Endothelial cell of umbilical vein (primary cell): ENCODE measurements at regions not wholly inside any gene's neighbourhood (a gene's known extent, or its start where the extent isn't known, plus 50 kb on each side); places are given as distances from the start of the nearest gene placed in this dataset.

Source experiments
- BruUV-seq: library from RNA; stranded (reverse); fragments of 400-500 nt; replicated peaks from 2 replicates; lab custom pipeline; 2021; lab: Mats Ljungman, UMichigan
- CTCF ChIA-PET: fragments of 300-600, 350-600 bp; sonication (Branson Sonifier 250); formaldehyde crosslinking; loops from one replicate; lab custom pipeline; 2021; ENCODE audit warnings: antibody characterized with exemption, inconsistent platforms; lab: Charles Lee
- POLR2A ChIA-PET: fragments of 300-600, 350-600 bp; sonication (Branson Sonifier 250); formaldehyde crosslinking; loops from one replicate; lab custom pipeline; 2021; ENCODE audit warnings: antibody characterized with exemption, inconsistent platforms; lab: Charles Lee
- DNase-seq: peaks from one replicate; pipeline ENCODE4 v3.0.0-alpha.2; 2011; ENCODE audit warnings: low read depth, low spot score
- FAIRE-seq: peaks from 2 replicates; lab custom pipeline; 2011; peaks lifted over from hg19 to GRCh38; lab: Jason Lieb, UNC
- H2AFZ ChIP-seq: 2 replicates; pipeline ENCODE4 v1.6.0; 2012; ENCODE audit warnings: low read depth, low read length, control low read depth, inconsistent platforms
- H3K27ac ChIP-seq: 2 replicates; pipeline ENCODE4 v1.5.1; 2011; ENCODE audit warnings: low read depth, mild to moderate bottlenecking, control low read depth, low read length, moderate library complexity; ENCODE audit not compliant: insufficient read depth
- H3K27me3 ChIP-seq, 2 experiments: 2 replicates each; pipeline versions ENCODE4 v1.6.0 to v1.6.1; 2011; ENCODE audit warnings: low read length in 2 of 2, mixed read lengths in 1 of 2; ENCODE audit not compliant: control insufficient read depth in 2 of 2, insufficient read depth in 2 of 2
- H3K36me3 ChIP-seq, 2 experiments: 2 replicates in 1 of 2; 3 replicates in 1 of 2; pipeline ENCODE4 v1.5.1; 2011; ENCODE audit warnings: low read length in 2 of 2, mild to moderate bottlenecking in 1 of 2, moderate library complexity in 1 of 2; ENCODE audit not compliant: control insufficient read depth in 2 of 2, insufficient read depth in 2 of 2; ENCODE audit errors: extremely low read depth in 1 of 2
- H3K4me1 ChIP-seq: 3 replicates; pipeline ENCODE4 v1.5.1; 2011; ENCODE audit warnings: mild to moderate bottlenecking, low read length; ENCODE audit not compliant: control insufficient read depth, insufficient read depth; ENCODE audit errors: extremely low read depth
- H3K4me2 ChIP-seq: 2 replicates; pipeline ENCODE4 v1.6.1; 2011; ENCODE audit warnings: low read length, control low read depth, mixed read lengths; ENCODE audit not compliant: insufficient read depth
- H3K4me3 ChIP-seq, 3 experiments: fragments of 200-600 bp in 1 of 3; sonication (generic), shearing (Covaris generic) in 1 of 3; replicated peaks in 1 of 3; 2 replicates each; pipeline ENCODE4 v1.5.1; 2011 to 2016; ENCODE audit warnings: control low read depth in 3 of 3, low read length in 3 of 3, mild to moderate bottlenecking in 2 of 3, inconsistent platforms in 1 of 3, low read depth in 1 of 3, moderate library complexity in 1 of 3; ENCODE audit not compliant: insufficient read depth in 1 of 3
- H3K79me2 ChIP-seq: 2 replicates; pipeline ENCODE4 v1.6.0; 2012; ENCODE audit warnings: low read length, inconsistent platforms; ENCODE audit not compliant: control insufficient read depth, insufficient read depth
- H3K9ac ChIP-seq: replicated peaks from 2 replicates; pipeline ENCODE3; 2011; ENCODE audit warnings: low read length, control low read depth; ENCODE audit not compliant: insufficient read depth; ENCODE audit errors: extremely low read depth
- H3K9me1 ChIP-seq: replicated peaks from 3 replicates; pipeline ENCODE4 v1.6.0; 2011; ENCODE audit warnings: mild to moderate bottlenecking, low read length; ENCODE audit not compliant: control insufficient read depth, insufficient read depth; ENCODE audit errors: extremely low read depth
- H3K9me3 ChIP-seq: replicated peaks from 2 replicates; pipeline ENCODE4 v1.5.1; 2012; ENCODE audit warnings: low read length, inconsistent platforms; ENCODE audit not compliant: control insufficient read depth, insufficient read depth
- H4K20me1 ChIP-seq: replicated peaks from 2 replicates; pipeline ENCODE3; 2011; ENCODE audit warnings: mild to moderate bottlenecking, low read length; ENCODE audit not compliant: control insufficient read depth, insufficient read depth; ENCODE audit errors: extremely low read depth
- CTCF ChIP-seq, 2 donors: IDR thresholded peaks; 1 replicate in 1 of 2; 2 replicates in 1 of 2; pipeline ENCODE4 v1.5.1; 2011; ENCODE audit warnings: low read length in 2 of 2, mild to moderate bottlenecking in 2 of 2, moderate library complexity in 2 of 2, control low read depth in 1 of 2, inconsistent platforms in 1 of 2, low read depth in 1 of 2; ENCODE audit not compliant: insufficient read depth in 1 of 2; ENCODE audit errors: extremely low read depth in 1 of 2
- EZH2 ChIP-seq: IDR thresholded peaks from 2 replicates; pipeline ENCODE4 v1.6.1; 2012; ENCODE audit warnings: borderline replicate concordance, low read depth, mild to moderate bottlenecking, moderate library complexity, low read length, inconsistent platforms; ENCODE audit not compliant: severe bottlenecking
- FOS ChIP-seq: IDR thresholded peaks from 2 replicates; pipeline ENCODE4 v1.6.1; 2011; ENCODE audit warnings: mild to moderate bottlenecking, low read length, moderate library complexity, borderline replicate concordance; ENCODE audit not compliant: insufficient read depth
- GATA2 ChIP-seq: IDR thresholded peaks from 2 replicates; pipeline ENCODE4 v1.7.0; 2011; ENCODE audit warnings: low read depth, mild to moderate bottlenecking, moderate library complexity, mixed read lengths, low read length; ENCODE audit not compliant: insufficient read length, insufficient read depth
- JUN ChIP-seq: IDR thresholded peaks from 2 replicates; pipeline ENCODE4 v1.6.1; 2011; ENCODE audit warnings: borderline replicate concordance, low read depth; ENCODE audit not compliant: insufficient read length, insufficient read depth
- MAX ChIP-seq: IDR thresholded peaks from 2 replicates; pipeline ENCODE4 v1.6.1; 2011; ENCODE audit not compliant: insufficient read depth, insufficient read length
- MYC ChIP-seq: IDR thresholded peaks from one replicate; pipeline ENCODE4 v1.6.1; 2011; ENCODE audit warnings: mild to moderate bottlenecking, low read depth, low read length
- POLR2A ChIP-seq: IDR thresholded peaks from 2 replicates; pipeline ENCODE4 v1.6.1; 2012; ENCODE audit warnings: low read depth, mild to moderate bottlenecking, control low read depth, low read length
- POLR2AphosphoS5 ChIP-seq: IDR thresholded peaks from 2 replicates; pipeline ENCODE4 v1.6.1; 2012; ENCODE audit warnings: low read depth, mild to moderate bottlenecking, control low read depth, low read length, moderate library complexity; ENCODE audit not compliant: insufficient read depth
- dilution Hi-C: fragments of 300-500 bp; cut with MboI; formaldehyde crosslinking; loops from one replicate; pipeline ENCODE4 v1.15.0; 2019; ENCODE audit warnings: low sequenced_read_pairs; ENCODE audit not compliant: extremely low pct_ligation_motif_present
- intact Hi-C: fragments of 100-400 bp; cut with micrococcal nuclease; formaldehyde crosslinking; loops from one replicate; pipeline ENCODE4 v1.10.0; 2022

GRCh38 chrY:19410980-19411766 is 333.4 kb downstream of the KDM5D start:
- Histone ChIP-seq H3K9ac (no peak overlapping the region), H2AFZ (no peak overlapping the region), H3K4me3 (no peak overlapping the region), H3K9me3 (no peaks in the 10 kb centered on the region), H3K27ac (no peak overlapping the region), H3K9me1 (no peaks in the 10 kb centered on the region), H4K20me1 (no peaks in the 10 kb centered on the region), H3K36me3 (no peaks in the 10 kb centered on the region), H3K27me3 (no peaks in the 10 kb centered on the region), H3K4me2 (no peak overlapping the region), H3K79me2 (no peaks in the 10 kb centered on the region), H3K4me1 (no peaks in the 10 kb centered on the region)
- ChIA-PET POLR2A (no interaction called here), CTCF (no interaction called here)
- dilution Hi-C loops (no loop called here), intact Hi-C loops (no loop called here)
- TF ChIP-seq POLR2A: no peak
- no peak for TF ChIP-seq GATA2
- no peak for TF ChIP-seq JUN
- no peak for TF ChIP-seq MAX
- TF ChIP-seq POLR2AphosphoS5: no peak
- no peak for TF ChIP-seq CTCF (IDR thresholded peaks at IDR 0.05; ENCODE audit: extremely low read depth in 1 of 2, insufficient read depth in 1 of 2, low read depth in 1 of 2, low read length in 2 of 2)
- TF ChIP-seq MYC: no peak
- TF ChIP-seq FOS: no peak
- no peak for TF ChIP-seq EZH2
- DNase-seq (no peak), FAIRE-seq (no peak)
- no TSS peak for BruUV-seq
